ACC112 (cell line): ENCODE measurements at regions not wholly inside any gene's neighbourhood (a gene's known extent, or its start where the extent isn't known, plus 50 kb on each side); places are given as distances from the start of the nearest gene placed in this dataset.

Experiments used
- H2AFZ ChIP-seq: fragments of 200-600 bp; sonication (generic); one replicate; pipeline ENCODE4 v1.6.0; 2017; ENCODE audit warnings: antibody characterized with exemption, low read length; ENCODE audit not compliant: unreplicated experiment
- H3K27ac ChIP-seq: fragments of 200-600 bp; sonication (generic); 2 replicates; pipeline ENCODE4 v1.5.1; 2014; ENCODE audit warnings: low read depth, mild to moderate bottlenecking, antibody characterized with exemption, low read length, moderate library complexity
- H3K27me3 ChIP-seq: fragments of 200-600 bp; sonication (generic); 2 replicates; pipeline ENCODE4 v1.6.1; 2014; ENCODE audit warnings: mild to moderate bottlenecking, antibody characterized with exemption, low read length, moderate library complexity, mixed read lengths; ENCODE audit not compliant: insufficient read depth
- H3K36me3 ChIP-seq: fragments of 200-600 bp; sonication (generic); 2 replicates; pipeline ENCODE4 v1.6.1; 2016; ENCODE audit warnings: mild to moderate bottlenecking, antibody characterized with exemption, low read length, moderate library complexity, mixed read lengths; ENCODE audit not compliant: insufficient read depth
- H3K4me1 ChIP-seq: fragments of 200-600 bp; sonication (generic); one replicate; pipeline ENCODE4 v1.6.1; 2016; ENCODE audit warnings: low read length, mixed read lengths; ENCODE audit not compliant: insufficient read depth, unreplicated experiment, control insufficient read depth
- H3K4me3 ChIP-seq: fragments of 200-600 bp; sonication (generic); 2 replicates; pipeline ENCODE4 v1.5.1; 2014; ENCODE audit warnings: mild to moderate bottlenecking, low read depth, low read length
- H3K79me2 ChIP-seq: fragments of 200-600 bp; sonication (generic); one replicate; pipeline ENCODE4 v1.6.0; 2016; ENCODE audit warnings: low read length; ENCODE audit not compliant: control insufficient read depth, unreplicated experiment, insufficient read depth

DNA sequence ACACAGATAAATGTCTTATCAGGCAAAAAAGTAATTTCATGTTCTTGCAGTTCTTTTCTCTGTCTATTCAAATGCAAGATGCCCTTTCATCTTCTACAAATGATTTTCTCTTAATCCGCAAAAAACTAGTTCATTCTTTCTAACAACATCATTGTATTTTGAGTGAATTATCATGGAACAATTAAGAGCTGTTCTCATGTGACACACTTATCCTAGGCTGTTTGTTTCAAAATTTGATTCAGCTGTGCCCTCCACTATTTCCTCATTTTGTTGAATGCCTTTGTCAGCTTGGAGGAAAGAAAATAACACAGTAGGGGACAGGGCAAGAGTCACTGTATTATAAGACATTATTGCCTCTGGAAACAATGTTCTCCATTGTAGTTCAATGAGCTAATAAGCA is 396.9 kb downstream of the KCTD12 start:
- H3K36me3 ChIP-seq = no peaks in the 10 kb centered on the region
- no peak overlapping the region for H2AFZ ChIP-seq
- no peaks in the 10 kb centered on the region for H3K79me2 ChIP-seq
- H3K4me1 ChIP-seq = no peaks in the 10 kb centered on the region
- no peak overlapping the region for H3K4me3 ChIP-seq
- no peak overlapping the region for H3K27ac ChIP-seq
- no peaks in the 10 kb centered on the region for H3K27me3 ChIP-seq

- H3K79me2 ChIP-seq = no peaks in the 10 kb centered on the region
- no peaks in the 10 kb centered on the region for H3K4me1 ChIP-seq
- no peak overlapping the region for H3K4me3 ChIP-seq
- no peaks in the 10 kb centered on the region for H3K27me3 ChIP-seq
- H2AFZ ChIP-seq = no peak overlapping the region
- no peak overlapping the region for H3K27ac ChIP-seq
- H3K36me3 ChIP-seq = no peaks in the 10 kb centered on the region
These were observed 404.5 kb downstream of the KCTD12 start for GRCh38 chr13:76481738-76482137.

DNA sequence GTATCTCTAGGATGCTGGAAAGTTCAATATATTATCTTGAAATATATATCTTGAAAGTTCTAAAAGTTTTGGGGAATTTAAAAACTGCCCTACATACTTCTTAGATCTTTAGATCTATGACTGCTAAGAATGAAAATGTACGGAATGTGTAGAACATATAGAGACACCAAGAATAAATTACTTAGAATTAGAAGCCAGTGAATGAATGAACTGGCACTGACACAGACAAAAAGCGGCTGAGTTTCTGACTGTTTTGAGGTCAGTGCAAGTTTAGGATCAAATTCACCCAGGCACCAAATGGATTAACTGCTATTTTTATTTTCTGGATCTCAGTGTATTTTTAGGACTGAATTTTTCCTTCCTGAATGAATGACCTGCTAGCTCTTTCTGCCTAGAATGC is 411.2 kb downstream of the KCTD12 start:
- Histone ChIP-seq H3K4me3 (no peak overlapping the region), H3K27ac (no peak overlapping the region), H3K4me1 (no peaks in the 10 kb centered on the region), H3K36me3 (no peaks in the 10 kb centered on the region), H3K79me2 (no peaks in the 10 kb centered on the region), H3K27me3 (no peaks in the 10 kb centered on the region), H2AFZ (no peak overlapping the region)

GRCh38 chr13:76474356-76474755 is 411.8 kb downstream of the KCTD12 start:
- no peak overlapping the region for H2AFZ ChIP-seq
- no peak overlapping the region for H3K27ac ChIP-seq

DNA sequence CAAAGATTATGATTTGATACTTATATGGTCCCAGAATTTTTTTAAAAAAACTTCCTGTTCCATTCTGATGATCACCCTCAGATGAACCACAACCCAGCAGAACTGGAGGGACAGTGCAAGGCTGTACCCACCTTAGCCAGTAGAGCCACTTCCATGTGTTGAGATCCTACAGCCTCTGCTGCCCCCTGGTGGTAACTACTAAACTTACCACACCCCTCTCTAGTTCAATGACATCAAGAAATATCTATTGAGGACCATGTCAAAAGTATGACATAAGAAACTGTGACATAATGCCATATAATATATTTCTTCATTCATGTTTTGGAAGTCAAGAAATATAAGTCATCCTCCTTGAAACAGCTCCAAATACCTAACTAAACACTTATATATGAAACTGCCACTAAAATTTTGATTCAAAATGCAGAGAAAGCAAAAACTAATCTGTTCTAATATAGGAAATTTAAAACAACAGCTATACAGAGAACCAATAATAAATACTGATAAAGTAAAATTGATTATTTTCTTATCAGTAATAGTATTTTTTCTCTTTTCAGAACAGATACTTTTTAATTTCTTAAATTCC is 412.6 kb downstream of the KCTD12 start:
- no peak overlapping the region for H2AFZ ChIP-seq
- no peak overlapping the region for H3K27ac ChIP-seq
- no peaks in the 10 kb centered on the region for H3K79me2 ChIP-seq
- no peaks in the 10 kb centered on the region for H3K36me3 ChIP-seq
- H3K27me3 ChIP-seq = no peaks in the 10 kb centered on the region; the same call in 1 of the 2 replicates
- no peak overlapping the region for H3K4me3 ChIP-seq
- H3K4me1 ChIP-seq = no peaks in the 10 kb centered on the region

More at GRCh38 chr13:76474356-76474755, 411.8 kb downstream of the KCTD12 start:
- Histone ChIP-seq H3K79me2 (no peaks in the 10 kb centered on the region), H3K4me1 (no peaks in the 10 kb centered on the region), H3K27me3 (no peaks in the 10 kb centered on the region), H3K36me3 (no peaks in the 10 kb centered on the region), H3K4me3 (no peak overlapping the region)

DNA sequence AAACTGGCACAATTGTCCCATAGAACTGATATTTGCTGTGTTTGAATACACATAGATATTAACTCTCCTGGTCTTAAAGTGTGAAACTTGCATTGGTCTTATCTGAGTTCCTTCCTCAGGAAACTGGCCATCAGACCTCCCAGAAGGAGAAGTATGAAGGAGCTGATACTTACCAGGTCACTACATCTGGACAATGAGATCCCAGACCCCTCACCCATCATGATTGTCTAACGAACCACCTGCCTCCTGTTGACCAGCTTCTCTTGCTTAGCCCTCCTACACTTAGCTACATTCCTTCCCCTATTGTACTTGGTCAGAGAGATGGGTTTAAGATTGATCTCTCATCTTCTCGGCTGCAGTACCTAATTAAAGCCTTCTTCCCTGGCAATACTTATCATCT is 413.3 kb downstream of the KCTD12 start:
- H2AFZ ChIP-seq = no peak overlapping the region

GRCh38 chr13:76471486-76471885 is 414.7 kb downstream of the KCTD12 start:
- Histone ChIP-seq H3K4me1 (no peaks in the 10 kb centered on the region), H3K36me3 (no peaks in the 10 kb centered on the region), H3K79me2 (no peaks in the 10 kb centered on the region), H2AFZ (no peak overlapping the region), H3K27ac (no peak overlapping the region), H3K27me3 (no peaks in the 10 kb centered on the region; the same call in 1 of the 2 replicates), H3K4me3 (no peak overlapping the region)

More for the DNA sequence above, 413.3 kb downstream of the KCTD12 start:
- H3K79me2 ChIP-seq = no peaks in the 10 kb centered on the region
- H3K27me3 ChIP-seq = no peaks in the 10 kb centered on the region; the same call in 1 of the 2 replicates
- no peaks in the 10 kb centered on the region for H3K4me1 ChIP-seq
- H3K4me3 ChIP-seq = no peak overlapping the region
- no peak overlapping the region for H3K27ac ChIP-seq
- no peaks in the 10 kb centered on the region for H3K36me3 ChIP-seq

DNA sequence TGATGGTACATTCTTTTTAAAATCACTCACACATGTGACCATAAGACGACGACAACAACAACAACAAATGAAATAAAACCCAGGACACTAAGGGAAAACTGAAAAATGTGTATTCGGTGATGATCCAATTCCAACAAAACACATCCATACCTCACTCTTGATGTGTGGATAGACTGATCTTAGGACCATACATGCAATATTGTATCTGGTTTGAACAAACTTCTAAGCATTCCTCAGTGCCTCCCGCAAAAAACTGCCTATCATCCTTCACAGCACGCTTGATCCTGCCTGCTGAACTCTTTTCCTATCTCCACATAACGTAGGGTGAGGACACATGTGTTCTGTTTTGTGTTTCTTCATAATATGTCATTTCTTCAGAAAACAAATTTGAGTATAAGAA is 415.2 kb downstream of the KCTD12 start:
- Histone ChIP-seq H3K27me3 (no peaks in the 10 kb centered on the region; the same call in 1 of the 2 replicates), H3K4me3 (no peak overlapping the region), H3K27ac (no peak overlapping the region), H2AFZ (no peak overlapping the region), H3K36me3 (no peaks in the 10 kb centered on the region), H3K4me1 (no peaks in the 10 kb centered on the region), H3K79me2 (no peaks in the 10 kb centered on the region)

DNA sequence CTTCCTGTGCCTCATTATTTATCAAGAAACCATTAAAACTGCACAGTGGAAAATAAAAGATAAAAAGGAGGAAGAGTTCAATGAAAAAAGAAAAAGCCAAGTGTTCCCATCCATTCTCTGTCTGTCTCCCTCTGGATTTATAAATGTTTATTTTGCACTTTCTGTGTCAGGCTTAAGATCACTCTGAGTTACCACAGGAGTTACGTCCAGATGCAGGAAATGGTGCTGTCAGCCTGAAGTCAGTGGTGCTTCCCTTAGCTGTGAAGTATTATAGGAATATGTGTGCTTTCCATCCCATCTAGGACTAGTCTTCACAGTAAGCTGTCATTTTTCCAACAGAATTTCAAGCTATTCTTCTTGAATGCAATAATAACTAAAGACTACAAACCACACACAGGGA is 420.2 kb downstream of the KCTD12 start:
- H2AFZ ChIP-seq = no peak overlapping the region
- no peaks in the 10 kb centered on the region for H3K79me2 ChIP-seq

DNA sequence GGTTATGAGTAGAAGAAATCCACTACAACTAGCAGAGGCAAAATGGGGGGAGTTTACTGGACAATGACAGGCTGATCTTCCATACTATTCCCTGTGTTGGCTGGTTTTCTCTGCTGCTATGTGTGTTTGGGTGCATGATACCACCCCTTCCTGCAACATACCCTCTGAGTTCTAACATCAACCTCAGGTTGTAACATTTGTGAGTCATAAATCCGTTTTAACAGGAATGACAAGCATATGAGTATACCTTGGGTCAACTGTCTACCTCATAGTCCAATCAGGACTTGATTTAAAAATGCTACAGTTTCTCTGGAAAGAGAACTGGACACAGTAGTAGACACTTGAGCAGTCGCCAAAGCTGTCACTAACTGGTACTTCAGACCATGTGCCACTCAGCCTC is 422.9 kb downstream of the KCTD12 start:
- H3K4me1 ChIP-seq = no peaks in the 10 kb centered on the region

More for the DNA sequence above, 420.2 kb downstream of the KCTD12 start:
- H3K4me1 ChIP-seq = no peaks in the 10 kb centered on the region
- H3K27ac ChIP-seq = no peak overlapping the region
- no peaks in the 10 kb centered on the region; the same call in 1 of the 2 replicates for H3K27me3 ChIP-seq
- H3K4me3 ChIP-seq = no peak overlapping the region
- H3K36me3 ChIP-seq = no peaks in the 10 kb centered on the region

GRCh38 chr13:76461999-76462398 is 424.2 kb downstream of the KCTD12 start:
- Histone ChIP-seq H3K27ac (no peak overlapping the region), H3K36me3 (no peaks in the 10 kb centered on the region), H3K4me3 (no peak overlapping the region), H3K27me3 (no peaks in the 10 kb centered on the region), H2AFZ (no peak overlapping the region), H3K79me2 (no peaks in the 10 kb centered on the region), H3K4me1 (no peaks in the 10 kb centered on the region)

More for the DNA sequence above, 422.9 kb downstream of the KCTD12 start:
- no peaks in the 10 kb centered on the region for H3K27me3 ChIP-seq
- H3K36me3 ChIP-seq = no peaks in the 10 kb centered on the region
- H3K4me3 ChIP-seq = no peak overlapping the region
- no peaks in the 10 kb centered on the region for H3K79me2 ChIP-seq
- H2AFZ ChIP-seq = no peak overlapping the region
- no peak overlapping the region for H3K27ac ChIP-seq
